ENCODE measurements at regions not wholly inside any gene's neighbourhood (a gene's known extent, or its start where the extent isn't known, plus 50 kb on each side); places are given as distances from the start of the nearest gene placed in this dataset.
A peak's percentile ranks its signal among the peaks of the same experiment; 100 is the strongest.

DNA sequence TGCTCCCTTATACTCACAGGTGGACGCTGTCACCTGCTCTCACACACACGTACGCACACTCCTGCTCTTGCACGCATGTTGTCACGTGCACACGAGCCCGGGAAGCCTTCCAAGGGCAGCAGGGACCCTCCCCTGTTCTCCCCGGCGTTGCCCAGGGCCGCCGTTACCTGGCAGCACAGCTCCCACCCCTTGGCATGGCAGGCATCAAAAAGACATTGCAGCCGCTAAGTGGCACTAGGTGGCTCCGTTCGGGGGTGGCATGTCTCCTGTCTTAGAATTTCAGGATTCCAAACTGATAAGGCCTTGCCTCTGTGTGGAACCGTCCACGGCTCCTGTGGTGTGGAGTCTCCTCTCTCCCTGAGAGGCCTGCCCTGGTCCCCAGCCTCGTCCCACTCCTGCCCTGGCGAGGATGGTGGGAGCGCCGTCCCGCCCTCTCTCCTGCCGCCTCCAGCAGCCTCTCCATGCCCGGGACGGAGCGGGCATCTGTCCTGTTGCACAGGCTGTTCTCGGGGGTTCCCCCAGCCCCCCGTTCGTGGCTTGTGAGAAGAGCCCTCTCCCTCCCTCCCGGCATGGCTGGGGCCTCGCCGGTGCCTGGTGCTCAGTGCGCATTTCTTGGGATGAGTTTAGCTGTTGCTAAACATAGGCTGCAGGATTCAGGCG lies 126.7 kb upstream of the GSE1 start:
- peak; percentile 39 for DNase-seq

DNA sequence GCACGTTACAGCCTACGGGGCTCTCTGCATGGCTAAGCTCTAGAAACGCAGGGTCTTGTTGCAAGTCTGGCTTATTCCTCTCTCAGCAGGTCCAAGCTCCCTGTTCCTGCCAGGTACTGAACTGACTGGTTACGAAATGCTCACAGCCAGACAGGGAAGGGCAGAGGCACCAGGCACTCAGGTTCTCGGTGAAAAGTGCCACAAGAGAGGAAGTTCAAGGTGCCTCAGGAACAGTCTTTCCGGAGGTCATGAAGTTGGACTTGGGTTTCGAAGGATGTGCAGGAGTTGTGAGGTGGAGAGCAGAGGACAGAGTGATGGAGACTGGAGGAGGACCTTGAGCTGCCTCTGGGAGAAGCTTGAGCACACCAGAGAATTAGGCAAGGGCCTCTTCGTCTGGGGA lies 124.7 kb upstream of the GSE1 start:
- DNase-seq, result no peak

DNA sequence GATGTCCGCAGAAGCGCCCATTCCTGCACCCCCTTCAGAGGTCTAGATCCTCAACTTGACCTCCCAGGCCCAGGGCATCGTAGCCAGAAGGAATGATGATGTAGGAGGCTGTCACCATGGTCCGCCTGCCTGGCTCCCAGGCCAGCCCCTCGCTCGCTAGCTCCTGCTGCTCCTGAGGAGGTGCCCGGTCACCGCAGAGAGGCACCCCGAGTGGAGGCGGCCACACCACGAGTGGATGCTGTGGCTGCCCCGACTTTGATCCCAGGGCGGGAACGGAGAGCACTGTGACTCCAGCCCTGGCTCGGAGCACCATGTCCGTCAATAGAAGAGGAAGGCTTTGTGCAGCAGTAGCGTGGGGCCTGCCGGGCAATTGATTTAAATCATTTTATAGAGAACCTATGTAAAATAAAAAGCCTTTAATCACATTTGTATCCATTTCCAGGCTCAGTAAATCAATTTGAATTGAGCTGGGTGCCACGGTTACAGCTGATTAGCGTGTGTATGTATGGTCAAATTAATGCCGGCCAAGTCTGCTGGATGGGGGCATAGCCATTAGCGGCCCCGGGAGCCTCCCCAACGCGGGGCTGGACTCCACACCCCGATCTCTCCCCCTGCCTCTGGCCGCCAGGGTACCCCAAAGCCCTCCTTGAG lies 122.6 kb upstream of the GSE1 start:
- DNase-seq, result no peak

DNA sequence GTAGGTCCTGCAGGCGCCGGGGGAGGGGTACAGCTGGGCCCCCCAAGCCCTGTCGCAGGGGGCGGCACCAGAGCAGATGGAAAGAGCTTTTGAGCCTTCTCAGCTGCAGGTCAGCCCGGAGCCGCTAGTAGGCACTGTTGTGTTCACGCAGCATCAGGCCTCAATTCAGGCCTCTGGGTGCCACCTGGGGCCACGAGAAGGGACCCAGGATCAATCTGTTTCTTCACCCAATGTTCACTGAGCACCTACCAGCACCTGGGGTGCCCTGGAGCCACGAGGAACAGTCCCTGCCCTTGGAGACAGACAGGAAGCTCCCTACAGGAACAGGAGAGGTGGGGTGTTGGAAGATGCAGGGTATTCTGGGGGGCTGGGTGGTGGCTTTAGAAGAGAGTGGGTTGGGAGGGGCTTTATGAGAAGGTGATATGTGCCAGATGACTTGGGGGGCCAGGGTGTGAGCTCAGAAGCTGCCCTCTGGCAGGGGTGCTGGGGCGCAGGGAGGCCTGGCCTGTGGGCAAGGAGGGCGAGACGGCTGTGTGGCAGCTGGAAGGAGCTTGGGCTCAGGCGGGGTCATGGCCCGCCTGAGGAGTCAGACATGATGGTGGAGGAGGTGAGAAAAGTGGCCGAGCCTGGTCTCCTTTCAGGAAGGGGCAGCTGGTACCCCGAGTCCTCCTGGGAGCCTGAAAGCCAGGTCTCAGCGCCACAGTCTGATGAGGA lies 121.9 kb upstream of the GSE1 start:
- no peak for DNase-seq

DNA sequence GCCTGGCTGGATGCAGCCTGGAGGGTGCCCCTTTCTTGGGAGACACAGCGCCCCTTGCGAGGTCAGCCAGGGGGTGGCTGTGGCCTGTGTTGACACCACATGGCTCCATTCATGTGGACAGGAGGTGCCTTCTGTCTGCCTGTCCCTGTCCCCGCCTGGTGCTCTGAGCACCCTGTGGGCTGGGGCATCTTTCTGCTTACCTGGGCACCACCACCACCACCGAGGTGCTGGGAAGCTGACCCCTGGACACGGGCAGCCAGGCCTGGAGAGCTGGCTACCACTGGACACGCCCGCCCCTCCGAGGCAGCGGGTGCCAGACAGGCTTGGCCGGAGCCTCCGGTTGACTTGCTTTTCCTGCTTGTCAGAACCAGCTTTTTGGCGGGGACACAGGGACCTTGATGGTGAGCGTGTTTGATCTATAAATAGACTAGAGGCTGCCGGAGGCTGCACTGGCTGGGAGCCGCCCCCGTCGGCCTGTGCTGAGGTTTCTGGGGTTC lies 121.3 kb upstream of the GSE1 start:
- DNase-seq, result no peak

DNA sequence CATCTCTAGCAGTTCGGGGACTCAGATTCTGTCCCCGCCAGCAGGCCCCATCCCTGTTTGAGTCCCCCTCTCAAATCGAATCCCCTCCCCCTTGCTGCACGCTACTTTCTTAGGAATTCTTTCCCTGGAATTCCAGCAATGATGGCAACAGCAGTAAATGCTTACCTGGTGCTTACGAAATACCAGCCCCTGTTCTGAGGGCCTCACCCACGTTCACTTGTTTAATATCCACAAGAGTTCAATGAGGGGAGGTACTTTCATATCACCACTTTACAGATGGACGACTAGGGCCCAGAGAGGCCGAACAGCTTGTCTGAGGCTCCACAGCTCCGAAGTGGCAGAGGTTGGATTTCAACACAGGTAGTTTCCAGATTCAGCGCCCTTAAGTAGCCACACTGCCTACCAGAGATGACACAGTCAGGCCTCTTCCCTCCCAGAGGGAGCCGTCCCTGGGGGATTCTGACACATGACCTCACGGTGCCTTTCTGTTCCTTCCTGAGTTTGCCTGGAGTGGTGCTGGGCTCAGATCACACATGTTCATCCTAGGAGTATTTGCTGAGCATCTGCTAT lies 120.7 kb upstream of the GSE1 start:
- no peak for DNase-seq

DNA sequence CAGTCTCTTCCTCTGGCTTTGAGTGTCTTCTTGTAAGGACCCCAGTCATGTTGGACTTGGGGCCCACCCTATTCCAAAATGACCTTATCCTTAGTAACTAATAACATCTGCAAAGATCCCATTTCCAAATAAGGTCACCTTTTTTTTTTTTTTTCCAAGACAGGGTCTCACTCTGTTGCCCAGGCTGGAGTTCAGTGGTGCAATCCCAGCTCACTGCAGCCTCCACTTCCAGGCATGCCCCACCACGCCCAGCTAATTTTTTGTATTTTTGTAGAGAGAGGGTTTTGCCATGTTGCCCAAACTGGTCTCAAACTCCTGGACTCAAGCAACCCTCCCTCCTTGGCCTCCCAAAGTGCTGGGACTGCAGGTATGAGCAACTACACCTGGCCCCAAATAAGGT lies 118.8 kb upstream of the GSE1 start:
- DNase-seq, result no peak

DNA sequence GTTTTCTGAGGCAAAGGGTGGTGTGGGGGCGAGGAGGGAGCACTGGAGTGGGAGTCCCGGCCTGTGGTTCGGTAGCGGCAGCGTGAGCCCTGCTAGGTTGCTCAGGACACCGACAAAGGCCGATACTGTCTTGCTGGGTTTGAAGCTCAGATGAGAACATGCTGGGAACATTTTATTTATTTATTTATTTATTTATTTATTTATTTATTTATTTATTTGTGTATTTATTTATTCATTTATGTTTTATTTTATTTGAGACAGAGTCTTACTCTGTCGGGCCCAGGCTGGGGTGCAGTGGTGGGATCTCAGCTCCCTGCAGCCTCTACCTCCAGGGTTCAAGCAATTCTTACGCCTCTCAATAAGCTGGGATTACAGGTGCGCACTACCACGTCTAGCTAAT lies 117.9 kb upstream of the GSE1 start:
- no peak for DNase-seq

DNA sequence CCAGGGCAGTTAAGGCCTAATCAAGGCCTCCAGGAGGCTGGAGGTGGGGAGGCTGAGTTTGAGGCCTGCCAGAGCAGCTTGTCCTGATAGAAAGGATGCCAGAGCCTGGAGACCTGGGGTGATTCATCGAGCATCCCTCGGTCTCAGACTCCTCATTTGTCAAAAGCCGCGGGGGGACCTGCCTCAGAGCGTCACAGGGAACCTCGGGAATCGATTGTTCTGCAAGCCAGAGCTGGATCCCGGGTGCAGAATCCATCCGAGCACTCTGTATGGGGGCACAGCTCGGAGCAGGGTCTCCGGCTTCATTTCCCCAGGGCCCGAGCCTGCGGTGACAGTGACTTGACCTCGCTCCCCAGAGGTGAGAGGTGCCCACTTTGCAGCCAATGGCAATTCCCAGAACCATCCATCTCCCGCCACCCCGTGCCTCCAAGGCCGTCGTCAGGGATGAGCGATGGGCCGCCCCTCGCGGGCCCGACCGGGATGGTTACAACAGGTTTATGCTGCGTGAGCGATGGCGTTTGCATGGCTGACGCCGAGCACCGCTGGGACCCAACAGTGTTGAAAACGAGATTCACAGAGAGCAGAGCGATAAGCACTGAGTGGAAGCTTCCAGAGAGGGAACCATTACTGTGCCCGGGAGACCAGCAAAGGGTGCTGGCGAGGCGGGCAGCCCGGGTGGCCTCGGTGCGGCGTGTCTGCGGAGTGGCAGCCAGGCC lies 117.1 kb upstream of the GSE1 start:
- DNase-seq, result no peak

DNA sequence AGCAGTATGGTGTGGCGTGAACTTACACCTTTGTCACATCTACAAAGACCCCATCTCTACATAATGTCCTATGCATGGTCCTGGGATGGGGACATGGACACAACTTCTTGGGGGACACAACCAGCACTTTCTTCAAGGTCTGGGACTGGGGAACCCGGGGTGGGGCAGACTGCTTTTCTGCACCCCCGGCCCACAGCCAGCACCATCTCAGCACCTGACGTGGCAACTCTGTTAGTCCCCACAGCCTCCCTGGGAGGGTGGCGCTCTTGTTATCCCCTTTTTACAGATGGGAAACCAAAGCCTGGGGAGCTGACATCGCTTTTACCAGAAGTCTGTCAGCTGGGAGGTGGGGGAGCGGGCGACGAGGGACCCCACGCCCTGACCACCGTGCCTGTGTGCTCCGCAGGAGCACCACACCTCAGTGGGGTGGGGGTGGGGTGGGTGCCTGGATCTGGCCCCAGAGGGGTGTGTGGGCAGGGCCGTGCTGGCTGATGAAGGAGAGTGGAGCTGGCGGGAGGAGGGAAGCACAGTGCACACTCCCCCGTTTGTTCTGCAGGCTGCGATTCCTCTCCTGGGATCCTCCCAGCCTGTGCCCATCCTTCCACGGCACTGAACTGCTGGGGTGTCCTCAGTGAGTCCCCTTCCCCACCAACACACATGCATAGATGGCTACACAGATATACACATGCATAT lies 115.4 kb upstream of the GSE1 start:
- DNase-seq, result no peak

DNA sequence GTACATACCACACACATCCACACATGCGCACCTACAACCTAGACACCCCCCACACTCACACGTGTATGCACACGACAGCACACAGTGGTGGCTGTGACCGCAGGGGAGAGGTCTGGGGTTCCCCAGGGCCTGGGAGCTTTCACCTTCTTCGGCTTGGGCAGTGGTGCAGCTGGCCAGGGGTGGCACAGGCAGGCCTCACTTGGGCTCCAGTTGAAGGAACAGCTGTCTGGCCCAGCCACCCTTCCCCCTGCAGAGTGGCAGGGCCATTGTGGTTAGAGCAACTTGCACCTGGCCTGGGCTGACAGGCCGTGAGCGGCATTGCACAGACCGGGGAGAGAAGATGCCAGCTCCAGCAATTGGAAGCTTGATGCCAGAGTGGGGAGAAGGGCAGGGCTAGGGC lies 114.5 kb upstream of the GSE1 start:
- DNase-seq, result no peak

DNA sequence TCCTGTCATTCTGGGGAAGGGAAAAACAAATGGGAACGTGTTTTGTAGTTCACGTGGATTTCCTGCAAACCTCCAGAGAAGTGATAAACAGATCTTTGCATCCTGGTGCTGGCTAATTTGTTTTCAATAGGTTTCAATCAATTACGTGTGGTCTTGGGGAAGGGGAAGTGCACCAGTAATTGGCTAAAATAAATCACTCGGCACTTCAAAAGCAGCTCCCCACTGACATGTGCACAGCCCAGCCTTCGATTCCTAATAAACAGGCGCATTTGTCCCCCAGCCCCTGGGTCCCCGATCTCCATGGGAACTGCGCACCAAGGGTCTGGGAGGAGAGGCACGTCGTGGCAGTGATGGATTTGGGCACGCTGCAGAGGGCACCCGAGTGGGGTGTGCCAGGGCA lies 112.9 kb upstream of the GSE1 start:
- no peak for DNase-seq

DNA sequence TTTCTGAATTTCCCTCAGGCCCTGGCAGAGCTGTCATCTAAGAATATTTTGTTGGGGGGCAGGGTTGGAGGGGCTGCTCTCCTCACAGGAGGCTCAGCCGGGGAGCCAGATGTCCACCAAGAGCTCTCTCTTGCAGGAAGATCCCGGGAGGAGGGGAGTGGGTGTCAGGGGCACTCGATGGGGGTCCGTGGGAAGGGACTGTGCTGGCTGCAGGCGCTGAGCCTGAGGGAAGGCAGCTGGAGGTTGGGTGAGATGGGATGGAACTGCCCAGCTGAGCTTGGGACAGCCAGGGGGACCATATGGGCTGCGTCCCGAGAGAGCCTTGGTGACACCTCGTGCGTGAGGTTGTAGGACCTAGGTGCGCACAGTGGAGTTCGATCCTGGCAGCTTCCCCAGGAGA lies 111.2 kb upstream of the GSE1 start:
- DNase-seq, result no peak

DNA sequence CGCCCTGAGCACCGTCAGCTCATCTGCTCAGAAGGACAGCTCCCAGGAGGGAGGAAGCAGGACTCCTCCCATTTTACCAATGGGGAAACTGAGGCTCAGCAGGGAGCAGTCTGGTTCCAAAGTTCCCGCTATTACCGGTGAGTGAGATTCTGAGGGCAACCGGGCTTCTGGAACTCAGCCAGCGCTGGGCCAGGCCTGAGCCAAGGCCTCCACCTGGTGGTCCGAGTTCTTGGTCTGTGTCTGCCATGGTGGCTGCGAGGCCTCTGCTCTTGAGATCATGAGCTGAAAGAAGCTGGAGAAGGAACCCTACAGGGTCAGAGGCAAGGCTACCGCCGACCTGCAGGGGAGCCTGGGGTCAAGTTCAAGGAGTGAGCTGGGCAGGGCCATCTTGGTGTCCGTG lies 110.8 kb upstream of the GSE1 start:
- DNase-seq, result no peak

DNA sequence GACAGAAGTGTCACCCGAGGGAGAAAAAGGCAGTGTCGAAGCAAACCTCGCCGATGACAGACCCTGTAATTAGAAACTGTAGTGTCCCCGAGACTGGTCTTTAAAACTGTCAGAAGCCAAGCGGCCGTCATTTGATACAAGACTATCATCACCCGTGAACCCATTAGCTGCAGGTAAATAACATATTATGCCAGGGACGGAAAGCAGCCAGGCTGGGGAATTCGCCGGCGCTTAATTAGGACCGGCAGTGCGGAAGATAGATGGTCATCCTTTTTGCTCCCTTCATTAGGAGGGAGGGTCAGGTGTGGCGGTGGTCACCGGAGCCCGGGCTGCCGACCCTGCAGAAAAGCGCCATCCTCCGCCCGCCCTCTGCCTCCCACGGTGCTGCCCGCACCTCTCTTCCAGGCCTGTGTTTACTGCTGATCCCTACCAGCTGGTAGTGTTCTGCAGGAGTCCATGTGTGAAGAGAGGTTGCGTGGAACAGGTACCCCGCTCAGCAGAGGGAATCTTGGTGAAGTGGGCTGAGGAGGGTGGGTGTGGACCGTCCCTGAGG lies 109.4 kb upstream of the GSE1 start:
- DNase-seq, result no peak

DNA sequence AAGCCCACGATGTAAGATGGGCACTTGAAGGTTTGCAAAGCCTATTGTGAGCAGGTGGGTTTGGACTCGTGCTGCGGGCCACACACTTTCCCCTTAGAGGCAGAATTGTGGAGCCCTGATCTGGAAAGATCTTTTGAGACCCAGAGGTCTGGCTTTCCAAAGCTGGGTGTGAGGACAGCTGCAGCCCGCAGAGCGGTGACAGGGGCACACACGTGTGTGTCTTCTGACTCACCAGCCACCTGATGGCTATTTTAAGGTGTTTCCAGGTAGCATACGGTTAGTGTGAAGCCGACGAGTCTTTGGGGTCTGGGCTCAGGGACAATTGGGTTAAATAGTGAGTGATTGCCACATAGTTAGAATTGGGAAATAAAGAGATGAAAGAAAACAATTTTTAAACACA lies 108.9 kb upstream of the GSE1 start:
- DNase-seq, result no peak

DNA sequence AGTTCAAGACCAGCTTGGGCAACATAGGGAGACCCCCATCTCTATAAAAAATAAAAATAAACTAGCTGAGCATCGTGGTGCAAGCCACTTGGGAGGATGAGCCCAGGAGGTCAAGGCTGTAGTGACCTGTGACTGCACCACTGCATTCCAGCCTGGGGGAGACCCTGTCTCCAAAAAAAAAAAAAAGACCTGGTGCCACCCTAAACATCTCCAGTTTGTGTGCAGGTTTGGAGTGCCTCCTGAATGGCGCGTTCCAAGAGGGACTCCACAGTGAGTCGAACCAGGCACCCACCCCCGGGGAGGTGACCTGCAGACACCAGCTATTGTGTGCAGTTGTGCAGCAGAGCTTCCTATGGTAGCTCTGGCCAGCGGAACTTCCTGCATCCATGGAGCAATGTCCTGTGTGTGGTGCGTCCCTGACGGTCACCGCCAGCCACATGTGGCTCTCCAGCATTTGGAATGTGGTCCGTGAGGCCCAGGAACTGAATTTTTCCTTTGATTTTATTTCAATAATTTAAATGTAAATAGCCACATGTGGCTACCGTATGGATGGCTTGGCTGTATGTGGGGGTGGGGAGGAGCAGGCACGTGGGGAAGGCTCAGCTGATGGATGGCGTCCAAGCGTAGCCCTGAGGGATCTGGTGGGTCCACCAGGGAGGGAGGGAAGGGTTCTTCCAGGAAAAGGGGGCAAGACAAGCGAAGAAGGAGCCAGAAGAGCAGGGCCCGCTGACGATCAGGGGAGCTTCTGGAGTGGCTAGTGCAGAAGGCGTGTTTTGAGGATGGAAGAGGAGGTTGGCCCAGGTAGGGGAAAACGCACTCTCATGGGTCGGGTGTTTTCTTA lies 107.1 kb upstream of the GSE1 start:
- DNase-seq, result no peak

DNA sequence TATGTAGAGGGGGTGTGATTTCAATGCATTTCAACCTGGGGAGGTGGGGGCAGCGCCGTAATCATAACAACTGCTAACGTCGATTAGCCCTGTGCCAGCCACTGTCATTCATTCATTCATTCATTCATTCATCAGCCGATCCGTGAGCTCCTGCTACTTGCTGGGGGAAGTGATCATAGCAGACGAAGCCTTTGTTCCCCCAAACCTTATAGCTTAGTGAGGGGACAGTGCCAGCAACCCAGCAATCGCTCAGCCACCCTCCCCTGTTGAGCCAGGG lies 106.5 kb upstream of the GSE1 start:
- no peak for DNase-seq

DNA sequence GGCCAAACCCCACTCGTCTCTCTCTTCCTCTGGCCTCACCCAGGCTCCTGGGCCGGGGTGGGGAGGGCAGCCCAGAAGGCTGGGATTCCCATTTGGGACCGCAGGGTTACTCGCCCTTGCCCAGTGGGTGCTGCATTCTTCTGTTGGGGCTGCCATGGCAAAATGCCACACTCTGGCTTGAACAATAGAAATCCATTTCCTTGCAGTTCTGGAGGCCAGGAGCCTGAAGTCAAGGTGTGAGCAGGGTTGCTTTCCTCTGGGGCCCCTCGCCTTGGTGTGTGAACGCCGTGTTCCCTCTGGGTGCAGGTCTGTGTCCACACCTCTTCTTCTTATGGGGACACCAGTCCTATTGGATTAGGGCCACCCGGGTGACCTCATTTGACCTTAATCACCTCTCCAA lies 105.8 kb upstream of the GSE1 start:
- no peak for DNase-seq

DNA sequence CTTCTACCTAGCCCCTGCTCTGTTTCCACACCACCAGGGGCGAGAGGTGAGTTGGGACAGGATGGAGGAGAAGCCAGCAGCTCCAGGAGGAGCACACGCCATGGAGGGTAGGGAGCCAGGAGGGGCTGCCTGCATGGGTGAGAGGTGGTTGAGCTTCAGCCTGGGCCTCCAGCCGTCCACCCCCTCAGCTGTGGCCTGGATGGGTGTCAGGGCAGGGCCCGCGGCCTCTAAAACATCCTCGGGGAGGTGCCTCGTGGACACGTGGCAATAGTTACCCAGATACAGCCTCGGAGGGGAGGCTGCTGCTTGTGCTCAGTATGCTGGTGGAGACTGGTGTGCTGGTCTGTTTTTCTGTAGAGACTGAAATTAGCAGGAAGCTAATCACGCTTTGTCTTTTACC lies 104.7 kb upstream of the GSE1 start:
- no peak for DNase-seq

DNA sequence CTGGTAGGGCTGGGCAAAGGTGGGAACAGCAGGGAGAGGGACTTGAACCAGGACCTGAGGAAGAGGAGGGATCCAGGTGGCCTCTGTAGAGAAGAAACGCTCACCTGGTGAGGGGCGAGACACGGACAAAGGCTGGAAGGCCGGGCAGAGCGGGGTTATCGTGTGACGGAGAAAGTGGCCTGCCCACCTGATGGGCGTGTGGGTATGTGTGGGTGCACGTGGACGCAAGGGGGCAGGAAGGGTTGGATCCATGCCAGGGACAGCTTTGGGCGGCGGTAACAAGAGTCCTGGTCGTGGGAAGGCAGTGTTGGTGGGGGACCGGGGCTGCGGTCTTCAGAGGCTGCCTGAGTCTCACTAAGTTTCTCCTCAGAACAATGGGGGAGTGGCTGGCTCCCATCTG lies 104.1 kb upstream of the GSE1 start:
- DNase-seq, result no peak
